ENCODE measurements at regions not wholly inside any gene's neighbourhood (a gene's known extent, or its start where the extent isn't known, plus 50 kb on each side); places are given as distances from the start of the nearest gene placed in this dataset.

DNA sequence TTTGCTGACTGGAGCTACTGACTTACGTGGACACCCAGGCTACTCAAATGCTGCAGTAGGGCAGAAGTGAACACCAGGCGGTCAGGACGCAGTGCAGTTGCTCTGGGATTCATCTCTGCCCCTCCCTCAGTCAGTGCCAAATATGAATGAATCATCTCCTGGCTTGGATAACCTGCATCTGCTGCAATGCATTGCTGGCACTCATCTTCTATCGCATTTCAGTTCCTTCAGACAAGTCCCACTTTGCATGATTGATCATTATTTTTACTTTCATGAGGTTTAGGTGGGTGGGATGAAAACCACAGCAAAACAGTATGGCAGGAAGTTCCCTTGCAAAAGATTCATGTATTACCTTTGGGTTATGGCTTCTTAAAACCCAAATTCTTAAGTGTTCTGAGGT, 224.6 kb upstream of the NRP1 start:
- TF ChIP-seq, protein P1, sequence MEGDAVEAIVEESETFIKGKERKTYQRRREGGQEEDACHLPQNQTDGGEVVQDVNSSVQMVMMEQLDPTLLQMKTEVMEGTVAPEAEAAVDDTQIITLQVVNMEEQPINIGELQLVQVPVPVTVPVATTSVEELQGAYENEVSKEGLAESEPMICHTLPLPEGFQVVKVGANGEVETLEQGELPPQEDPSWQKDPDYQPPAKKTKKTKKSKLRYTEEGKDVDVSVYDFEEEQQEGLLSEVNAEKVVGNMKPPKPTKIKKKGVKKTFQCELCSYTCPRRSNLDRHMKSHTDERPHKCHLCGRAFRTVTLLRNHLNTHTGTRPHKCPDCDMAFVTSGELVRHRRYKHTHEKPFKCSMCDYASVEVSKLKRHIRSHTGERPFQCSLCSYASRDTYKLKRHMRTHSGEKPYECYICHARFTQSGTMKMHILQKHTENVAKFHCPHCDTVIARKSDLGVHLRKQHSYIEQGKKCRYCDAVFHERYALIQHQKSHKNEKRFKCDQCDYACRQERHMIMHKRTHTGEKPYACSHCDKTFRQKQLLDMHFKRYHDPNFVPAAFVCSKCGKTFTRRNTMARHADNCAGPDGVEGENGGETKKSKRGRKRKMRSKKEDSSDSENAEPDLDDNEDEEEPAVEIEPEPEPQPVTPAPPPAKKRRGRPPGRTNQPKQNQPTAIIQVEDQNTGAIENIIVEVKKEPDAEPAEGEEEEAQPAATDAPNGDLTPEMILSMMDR (IDR thresholded peaks at IDR 0.05; ENCODE audit: borderline replicate concordance, extremely low read depth, low read length, poor library complexity, severe bottlenecking): no peak
- no peak for TF ChIP-seq EZH2 (IDR thresholded peaks at IDR 0.05; ENCODE audit: borderline replicate concordance, low read depth, low read length, severe bottlenecking)
